ENCODE measurements at regions not wholly inside any gene's neighbourhood (a gene's known extent, or its start where the extent isn't known, plus 50 kb on each side); places are given as distances from the start of the nearest gene placed in this dataset.

DNA sequence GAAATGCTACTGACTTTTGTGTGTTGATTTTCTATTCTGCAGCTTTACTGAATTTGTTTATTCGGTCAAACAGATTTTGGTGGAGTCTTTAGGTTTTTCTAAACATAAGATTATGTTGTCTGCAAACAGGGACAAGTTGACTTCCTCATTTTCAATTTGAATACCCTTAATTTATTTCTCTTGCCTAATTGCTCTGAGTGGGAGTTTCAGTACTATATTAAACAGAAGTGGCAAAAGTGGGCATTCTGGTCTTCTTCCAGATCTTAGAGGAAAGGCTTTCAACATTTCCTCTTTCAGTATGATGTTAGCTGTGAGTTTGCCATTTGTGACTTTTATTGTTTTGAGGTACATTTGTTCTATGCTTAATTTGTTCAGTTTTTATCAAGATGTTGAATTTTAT is 268.5 kb downstream of the WNT5A start:
- DNase-seq = no peak

DNA sequence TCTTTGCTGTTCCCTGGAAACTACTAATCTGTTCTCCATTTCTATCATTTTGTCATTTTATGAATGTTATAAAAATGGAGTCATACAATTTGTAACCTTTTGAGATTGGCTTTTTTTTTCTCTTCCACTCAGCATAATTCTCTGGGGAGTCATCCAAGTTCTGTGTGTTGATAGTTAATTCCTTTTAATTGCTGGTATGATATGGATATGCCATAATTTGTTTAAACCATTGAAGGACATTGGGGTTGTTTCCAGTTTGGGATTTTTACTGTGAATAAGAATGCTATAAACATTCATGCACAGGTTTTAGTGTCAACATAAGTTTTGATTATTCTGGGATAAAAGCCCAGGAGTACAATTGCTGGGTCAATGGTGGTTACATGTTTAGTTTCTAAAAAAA is 279.4 kb downstream of the WNT5A start:
- DNase-seq = no peak

DNA sequence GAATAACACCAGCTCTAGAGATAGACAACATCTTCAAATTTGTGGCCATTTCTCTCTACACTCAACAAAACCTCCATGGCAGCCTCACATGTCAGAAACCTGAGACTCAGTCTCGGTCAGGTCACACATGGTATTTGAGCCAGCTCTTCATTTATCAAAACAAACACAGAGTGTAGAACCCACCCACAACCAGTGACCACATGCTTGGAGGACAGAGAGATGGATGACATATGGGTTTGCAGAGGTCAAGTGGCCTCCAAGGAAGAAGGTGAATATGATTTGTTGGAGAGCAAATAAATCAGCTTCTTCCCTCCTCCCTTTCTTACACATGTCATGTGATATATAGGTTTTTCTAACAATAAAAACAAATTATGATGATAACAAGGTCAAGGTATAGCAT is 278.1 kb upstream of the LRTM1 start:
- DNase-seq = no peak

DNA sequence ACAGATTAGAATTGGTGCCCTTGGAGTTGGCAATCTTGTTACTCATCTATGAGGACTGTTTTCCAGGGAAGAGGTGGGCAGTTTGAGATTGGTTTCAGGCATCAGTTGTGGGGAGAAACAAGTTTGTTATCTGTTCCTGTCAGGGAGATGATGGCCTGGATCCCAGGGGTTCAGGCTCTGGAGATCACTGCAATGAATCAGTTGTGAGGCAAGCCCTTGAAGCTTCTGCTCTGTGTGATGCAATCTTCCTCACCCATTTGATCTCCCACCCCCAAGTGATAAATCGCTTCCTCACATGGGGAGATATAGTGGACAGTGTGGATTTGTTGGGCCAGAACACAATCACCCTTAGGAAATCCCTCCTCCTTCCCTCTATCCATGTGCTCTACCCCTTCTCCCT is 276.6 kb upstream of the LRTM1 start:
- no peak for DNase-seq

DNA sequence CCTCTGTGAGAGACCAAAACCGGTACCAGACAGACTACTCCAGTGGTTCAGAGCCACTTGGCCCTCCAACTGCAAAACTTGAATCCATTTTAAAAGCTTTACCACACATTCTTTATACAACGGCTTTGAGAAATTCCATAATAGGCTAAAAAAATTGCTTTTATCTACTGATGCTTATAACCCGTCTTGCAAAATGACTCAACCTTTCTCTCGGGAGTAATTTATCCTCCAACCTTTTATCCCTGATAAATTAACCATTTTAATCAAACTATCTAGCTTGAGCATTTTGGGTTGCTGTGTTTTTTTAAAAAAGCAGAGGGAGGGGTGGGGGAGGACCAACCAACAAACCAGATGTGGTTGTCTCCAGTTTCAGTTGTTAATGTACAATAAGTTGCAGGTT is 275.7 kb upstream of the LRTM1 start:
- no peak for DNase-seq

DNA sequence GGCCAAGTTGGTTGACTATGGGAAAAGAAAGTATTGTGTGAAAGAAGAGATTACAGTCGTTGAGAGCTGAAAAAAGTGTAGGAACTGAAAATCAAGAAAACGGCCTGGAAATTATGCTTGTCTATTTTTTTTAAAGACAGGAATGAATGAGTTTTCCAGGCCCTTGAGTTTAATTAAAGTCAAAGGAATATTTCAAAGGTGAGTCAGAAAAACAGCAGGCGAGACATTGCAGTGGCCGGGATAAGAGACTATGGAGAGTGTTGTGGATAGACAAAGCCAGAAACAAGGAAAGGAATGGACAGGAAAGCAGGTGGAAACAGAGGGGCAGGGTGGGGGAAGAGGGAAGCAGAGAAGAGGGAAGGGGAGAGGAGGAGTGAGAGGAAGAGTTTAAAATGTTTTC is 275.1 kb upstream of the LRTM1 start:
- no peak for DNase-seq

DNA sequence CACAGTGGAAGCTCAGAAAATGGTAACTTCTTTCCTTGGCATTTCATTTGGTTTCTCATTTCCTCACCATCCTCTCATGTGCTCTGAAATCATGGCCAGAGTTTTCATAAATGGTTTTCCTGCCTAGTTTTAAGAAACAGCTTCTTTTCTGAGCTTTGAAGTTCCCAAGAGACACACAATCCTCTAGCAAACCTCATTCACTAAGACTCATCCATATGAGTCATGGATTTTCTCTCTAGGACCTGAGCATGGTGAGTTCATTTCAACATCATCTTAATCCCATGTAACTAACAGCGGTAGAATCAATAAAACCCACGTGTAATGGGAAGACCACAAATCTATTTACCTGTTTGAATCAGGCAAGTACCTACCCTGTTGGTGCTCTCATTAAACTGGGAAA is 274.5 kb upstream of the LRTM1 start:
- DNase-seq = no peak

DNA sequence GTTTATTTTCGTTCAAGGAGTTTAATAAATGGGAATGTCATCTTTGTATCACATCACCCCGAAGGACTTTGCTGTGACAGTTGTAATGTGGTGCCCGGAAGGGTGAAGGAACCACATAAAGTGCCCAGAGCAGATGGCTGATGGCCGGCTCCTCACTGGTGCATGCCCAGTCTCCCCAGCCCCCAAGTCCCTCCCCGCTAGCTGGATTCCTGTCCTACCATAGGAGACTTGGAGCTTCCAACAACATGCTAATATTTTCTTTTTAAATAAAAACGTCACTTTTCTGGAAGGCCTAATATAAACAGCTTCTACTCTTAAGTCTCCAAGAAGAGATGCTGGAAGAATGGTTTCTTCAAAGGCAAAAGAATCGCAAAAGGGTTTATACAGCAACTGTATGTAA is 273.9 kb upstream of the LRTM1 start:
- DNase-seq = no peak

DNA sequence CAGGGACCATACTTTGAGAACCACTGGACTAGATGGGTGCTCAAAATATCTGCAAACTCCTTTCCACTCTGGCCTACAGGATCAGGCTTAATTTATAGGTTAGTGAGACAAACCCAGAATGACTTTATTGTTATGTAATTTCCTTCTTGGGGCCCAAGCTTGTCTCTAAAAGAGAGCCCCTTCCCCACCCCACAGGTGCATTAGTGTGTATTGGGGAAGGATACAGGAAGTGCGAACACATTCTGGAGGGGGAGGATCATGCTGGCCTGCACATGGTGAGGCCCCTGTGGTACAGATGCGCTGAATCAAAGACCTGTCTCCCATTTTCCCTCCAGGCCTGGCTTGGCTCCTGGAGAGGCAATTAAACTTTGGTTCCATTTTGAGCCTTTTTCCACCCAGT is 273.0 kb upstream of the LRTM1 start:
- DNase-seq = no peak

DNA sequence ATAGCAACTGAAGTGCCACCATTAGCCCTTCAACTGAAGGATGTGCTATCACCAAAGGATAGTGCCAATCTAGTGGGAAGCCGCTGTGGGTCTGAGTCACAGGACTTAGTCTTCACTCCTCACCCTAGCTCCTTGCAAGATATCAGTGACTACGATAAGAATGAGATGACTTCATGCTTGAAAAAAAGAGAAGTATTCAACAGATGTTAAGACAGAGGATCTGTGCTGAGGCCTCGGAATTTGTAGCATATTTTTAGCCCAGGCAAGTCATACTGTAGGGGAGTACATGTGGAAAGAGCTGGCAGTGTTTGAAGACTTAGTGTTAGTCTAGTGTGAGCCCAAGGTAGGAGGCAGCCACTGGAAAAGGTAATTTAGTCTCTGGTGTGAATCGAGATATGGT is 270.7 kb upstream of the LRTM1 start:
- DNase-seq = no peak

DNA sequence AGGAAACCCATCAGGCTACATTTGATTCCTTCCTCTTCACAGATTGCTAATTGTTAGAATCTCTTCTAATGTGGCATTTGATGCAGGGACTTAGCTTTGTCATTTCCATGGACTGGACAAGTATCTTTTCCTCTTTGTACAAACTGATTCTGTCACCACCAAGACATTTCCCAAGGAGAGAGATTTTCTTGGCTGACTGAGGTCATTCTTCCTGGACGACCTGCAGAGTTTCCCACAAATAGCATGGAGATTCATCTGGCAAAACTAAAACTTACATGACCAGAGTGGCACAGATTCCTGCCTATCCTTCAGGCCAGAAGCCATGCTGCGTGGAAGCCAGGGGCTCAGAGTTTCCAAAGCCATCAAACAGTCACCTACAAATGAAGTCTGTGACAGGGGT is 269.2 kb upstream of the LRTM1 start:
- no peak for DNase-seq

DNA sequence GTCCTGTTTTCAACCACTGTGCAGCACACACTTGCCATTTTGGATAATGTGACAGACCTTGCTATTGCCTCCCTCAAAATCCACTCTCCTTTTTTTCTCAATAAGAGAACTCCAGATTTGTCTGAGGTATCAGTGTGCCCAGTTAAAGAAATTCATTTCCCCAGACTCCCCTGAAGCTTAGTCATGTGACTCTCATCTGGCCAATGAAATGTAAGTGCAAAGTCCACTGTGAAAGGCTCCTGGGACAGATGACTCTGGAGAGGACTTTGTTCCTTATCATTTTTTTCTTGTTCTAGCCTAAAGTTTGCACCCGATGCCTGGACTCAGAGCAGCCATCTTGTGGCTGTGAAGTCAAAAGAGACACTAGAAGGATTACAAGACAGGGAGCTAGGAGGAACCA is 268.6 kb upstream of the LRTM1 start:
- DNase-seq = no peak

DNA sequence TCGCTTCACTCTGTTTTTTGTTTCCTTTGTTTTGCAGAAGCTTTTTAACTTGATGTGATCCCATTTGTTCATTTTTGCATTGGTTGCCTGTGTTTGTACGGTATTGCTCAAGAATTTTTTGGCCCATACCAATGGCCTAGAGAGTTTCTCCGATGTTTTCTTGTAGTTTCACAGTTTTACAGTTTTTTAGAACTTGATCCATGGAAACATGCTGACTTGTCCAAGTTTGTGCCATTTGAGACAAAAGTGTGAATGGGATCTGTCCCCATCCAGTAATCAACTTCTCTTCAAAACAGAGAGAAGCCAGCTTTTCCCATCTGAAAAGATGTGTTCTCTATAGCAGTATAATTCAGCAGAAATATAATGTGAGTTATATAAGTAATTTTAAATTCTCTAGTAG is 266.5 kb upstream of the LRTM1 start:
- DNase-seq = no peak

DNA sequence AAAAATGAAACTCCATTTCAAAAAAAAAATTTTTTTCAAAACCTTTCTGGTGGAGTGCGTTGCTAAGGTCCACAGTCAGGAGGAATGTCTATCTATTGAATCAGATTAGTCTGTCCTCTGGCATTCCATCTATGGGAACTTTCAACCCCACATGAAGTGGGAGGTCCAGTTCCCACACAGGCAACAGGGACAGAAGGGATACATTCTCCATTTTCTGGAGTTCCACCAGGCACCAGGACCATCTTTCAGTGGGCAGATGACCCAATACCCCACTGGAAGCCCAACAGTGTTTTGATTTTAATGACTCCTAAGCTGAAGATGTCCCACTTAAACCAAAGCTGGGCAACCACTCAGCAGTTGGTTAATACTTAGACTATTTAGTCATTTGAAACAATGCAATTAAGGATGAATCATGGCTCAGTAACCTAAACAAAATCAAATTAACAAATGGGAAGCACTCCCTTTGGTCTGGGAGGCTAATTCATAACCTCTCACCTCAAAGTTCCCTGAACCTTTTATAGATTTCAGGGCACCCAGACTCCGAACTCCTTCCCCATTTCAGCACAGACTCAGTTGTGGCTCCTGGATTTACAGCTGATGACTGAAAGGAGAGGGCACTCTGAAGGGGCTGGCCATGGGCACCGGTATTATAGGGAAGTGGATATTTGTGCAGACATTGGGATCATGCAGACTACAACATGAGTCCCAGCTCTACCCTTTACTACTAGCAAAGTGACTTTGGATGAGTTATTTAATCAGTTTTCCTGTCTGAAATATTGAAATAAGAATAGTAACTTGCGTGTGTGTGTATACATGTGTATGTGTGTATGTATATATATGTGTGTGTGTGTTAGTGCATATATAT is 264.3 kb upstream of the LRTM1 start:
- no peak for DNase-seq

DNA sequence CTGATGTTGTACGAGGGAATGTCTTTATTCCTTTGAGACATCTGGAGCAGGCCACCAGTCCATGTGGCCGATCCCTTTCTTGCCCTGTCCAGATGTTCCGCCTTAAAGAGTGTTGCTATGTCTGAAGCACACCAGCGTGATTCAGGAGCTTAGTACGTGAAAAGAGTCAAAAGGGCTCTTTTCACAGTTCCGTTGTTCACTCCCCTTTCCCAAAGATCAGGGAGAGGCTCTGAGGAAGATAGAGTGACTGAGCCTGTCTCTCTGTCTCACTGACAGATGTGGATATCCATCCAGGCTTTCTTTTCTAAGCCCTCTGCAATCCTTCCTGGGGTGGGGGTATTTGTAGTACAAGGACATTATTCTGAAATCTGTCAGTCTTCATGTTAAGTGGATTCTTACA is 262.5 kb upstream of the LRTM1 start:
- no peak for DNase-seq

DNA sequence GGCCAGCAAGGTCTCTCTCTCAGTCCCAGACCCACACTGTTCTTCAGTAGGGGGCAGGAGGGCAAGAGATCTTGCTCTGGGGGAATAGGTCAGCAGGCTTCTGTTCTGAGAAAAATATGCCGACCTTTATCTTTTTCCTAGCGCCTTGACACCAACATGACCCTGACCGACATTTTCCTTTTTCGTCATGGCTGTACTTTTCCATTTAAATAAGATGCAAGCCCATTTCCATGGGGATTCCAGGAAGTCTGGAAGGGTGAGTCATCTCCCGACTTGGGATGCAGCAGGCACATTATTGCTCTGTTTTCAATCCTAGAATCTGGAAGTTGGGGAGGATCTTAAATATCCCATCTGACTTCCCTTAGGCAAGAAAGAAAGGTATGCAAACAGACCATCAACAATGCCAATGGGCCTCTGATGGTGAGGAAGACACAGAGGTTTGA is 261.5 kb upstream of the LRTM1 start:
- DNase-seq = no peak

DNA sequence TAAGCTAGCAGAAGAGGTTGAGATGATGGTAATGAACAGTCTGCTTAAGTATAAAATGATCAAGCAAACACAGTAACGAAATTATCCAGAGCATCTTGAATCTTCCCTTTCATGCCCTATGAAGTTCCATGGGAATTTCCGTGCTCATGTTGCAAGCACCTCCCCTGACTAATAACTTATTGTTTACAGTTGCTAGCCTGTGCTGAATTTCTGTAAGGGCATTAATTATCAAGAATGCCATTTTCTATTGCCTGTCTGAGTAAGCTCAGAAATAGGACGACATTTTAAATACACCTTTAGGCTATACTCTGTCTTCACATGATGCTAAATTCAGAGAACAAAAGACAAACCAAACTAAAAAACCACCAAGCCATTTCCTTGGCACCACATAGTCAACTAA is 257.5 kb upstream of the LRTM1 start:
- DNase-seq = no peak

DNA sequence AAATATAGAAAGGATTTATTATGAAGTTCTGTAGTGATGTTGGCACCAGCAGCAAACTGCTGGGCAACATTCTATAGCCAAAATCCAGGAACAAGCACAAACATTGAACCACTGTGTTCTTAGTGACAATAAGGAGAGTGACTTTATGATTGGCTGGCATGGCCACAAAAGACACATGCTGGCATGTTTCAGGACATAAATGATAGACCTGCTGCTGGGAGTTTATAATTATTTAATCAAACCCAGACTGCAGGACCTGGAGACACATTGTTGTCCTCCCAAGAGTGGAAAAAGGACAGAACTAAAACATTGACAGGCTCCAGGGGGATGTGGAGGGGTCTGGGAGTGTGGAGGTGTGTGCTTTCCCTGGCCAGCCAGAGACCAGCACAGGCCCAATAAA is 255.3 kb upstream of the LRTM1 start:
- DNase-seq = no peak

DNA sequence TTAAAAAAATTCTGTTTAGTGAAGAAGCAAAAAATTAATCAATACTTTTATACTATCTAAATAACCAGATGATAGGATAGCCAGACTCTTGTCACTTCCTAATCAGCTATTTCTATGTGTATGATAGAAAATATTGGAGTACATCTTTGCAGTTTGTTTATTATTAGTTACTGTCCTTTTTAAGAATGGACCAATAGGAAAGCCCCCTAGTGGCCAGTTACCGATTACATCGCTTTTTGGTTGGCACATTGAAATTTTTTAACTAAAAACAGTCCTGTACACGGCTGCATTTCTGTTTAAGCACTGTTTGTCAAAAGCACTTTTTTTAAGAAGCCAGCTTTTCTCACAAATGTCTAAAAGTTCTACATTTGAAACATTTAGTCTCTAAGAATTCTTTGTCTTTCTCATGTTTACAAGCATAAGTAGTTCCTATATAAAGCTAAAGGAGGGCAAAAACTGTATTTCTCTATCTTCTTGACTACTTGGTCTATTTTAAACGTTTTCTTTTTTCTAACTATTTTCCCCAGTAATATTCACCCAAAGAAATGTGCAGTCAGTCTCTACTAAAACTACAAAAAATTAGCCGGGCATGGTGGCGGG is 253.2 kb upstream of the LRTM1 start:
- DNase-seq = no peak

DNA sequence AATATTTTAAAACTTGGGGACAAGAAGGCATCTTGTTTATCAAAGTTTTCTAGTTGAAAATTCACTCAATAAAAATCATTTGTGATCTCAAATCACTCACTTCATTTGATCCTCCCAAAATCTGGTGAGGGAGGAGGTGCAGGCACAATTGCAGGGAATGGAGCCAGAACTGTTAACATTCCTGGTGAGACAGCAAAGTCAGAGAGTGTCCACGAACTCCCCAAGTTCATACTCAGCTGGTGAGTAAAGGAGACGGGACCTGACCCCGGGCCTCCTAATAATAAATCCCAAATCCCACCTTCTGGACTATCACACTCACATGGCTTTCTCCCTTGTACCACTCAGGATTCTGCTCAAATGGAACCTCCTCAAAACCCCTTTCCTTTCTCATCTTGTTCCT is 252.3 kb upstream of the LRTM1 start:
- DNase-seq = no peak

DNA sequence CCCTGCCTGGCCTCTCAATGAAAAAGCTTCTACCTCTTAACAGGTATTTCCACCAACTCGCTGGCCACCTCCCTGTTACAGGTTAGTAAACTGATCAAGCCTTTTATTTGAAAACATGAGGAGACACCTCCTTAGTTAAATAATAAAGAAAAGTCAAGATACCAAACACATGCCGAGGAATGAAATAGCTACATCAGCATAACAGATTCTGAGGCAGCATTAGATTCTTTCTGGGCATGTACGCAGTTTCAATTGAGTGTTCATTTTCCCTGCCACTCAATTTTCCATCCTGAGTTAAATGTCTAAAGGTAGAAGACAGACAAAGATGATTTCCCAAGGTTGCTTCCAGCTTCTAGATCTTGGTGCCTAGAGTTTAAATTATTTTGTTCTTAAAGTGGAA is 250.5 kb upstream of the LRTM1 start:
- no peak for DNase-seq

DNA sequence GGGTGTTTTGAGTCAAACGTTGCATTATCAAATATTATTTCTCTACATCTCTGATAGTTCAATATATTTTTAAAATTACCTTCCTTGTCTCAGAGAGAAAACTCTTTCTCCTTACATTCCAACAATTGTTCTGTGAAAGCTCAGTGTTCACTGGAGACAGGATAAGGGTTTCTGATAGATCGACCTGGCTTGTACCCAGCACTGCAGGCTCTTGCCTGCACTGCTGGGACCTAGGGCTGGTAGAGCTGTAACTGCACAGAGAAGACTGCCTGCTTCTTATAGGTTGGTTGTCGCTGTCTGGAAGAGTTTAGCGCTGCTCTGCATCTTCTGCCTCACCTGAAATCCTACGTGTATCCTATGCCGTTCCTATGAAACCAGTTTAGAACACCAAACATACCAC is 249.9 kb upstream of the LRTM1 start:
- DNase-seq = no peak

DNA sequence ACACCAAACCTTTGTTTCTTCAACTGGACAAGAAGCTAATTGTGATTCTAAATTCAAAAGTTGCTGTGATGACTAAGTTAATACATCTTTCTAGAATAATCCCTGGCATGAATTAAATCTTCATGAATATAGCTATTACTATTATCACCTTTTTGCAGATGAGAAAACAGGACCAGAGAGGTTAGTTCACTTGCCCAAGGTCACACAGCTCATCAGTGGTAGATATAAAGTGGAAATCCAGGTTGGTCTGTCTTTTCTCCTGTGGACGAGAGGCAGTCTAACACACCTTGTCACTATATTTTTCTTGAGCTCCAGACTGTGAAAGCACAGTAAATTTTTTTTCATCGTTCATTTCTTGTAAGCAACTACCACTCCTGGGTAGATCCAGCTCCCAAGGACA is 247.6 kb upstream of the LRTM1 start:
- no peak for DNase-seq

DNA sequence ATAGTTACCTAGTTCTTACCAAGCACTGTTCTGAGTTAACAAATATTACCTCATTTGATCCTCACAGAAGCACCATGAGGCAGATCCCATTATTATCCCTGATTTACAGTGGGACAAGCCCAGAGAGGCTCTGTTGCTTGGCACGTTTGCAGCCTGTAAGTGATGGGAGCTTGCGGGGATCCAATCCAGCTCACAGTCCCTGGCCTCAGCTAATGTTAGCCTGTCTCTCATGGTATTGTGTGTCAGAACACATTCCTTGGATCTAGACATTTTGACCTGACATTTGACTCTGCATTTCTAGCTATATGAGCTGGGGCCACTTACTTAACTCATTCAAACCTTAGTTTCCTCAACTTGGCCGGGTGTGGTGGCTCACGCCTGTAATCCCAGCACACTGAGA is 246.9 kb upstream of the LRTM1 start:
- DNase-seq = no peak

DNA sequence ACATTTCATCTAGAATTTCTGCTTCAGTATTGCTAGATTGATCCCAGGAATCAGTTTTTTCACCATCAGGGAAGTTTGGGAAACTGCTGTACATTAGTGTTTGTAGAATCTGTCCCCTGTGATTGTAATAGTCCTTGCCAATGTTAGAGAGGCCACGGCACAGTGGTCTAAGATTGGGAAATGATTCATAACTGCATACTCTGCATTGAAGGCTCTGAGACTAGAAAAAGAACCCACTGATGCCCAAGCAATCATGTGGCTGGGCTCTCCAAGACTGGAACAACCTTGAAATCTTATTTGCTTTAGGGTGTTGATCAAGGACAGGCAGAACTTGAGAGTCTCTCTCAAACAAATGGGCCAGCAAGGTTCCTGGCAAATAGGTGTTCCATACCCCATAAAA is 245.6 kb upstream of the LRTM1 start:
- DNase-seq = no peak
